Liver (tissue), 3 donors: ENCODE measurements at regions not wholly inside any gene's neighbourhood (a gene's known extent, or its start where the extent isn't known, plus 50 kb on each side); places are given as distances from the start of the nearest gene placed in this dataset.

Experiments used
- CTCF ChIP-seq: fragments of 150-350 bp; IDR thresholded peaks from 2 replicates; pipeline ENCODE4 v1.5.1; 2017; ENCODE audit warnings: improper control_type of control experiment, low read depth, low read length; ENCODE audit not compliant: missing input control
- JUND ChIP-seq, 2 donors: IDR thresholded peaks; 2 replicates each; pipeline ENCODE4 v1.6.1; 2016; ENCODE audit warnings: antibody characterized with exemption in 2 of 2
- MAX ChIP-seq: IDR thresholded peaks from 2 replicates; pipeline ENCODE4 v1.6.1; 2016; ENCODE audit warnings: antibody characterized with exemption
- RAD21 ChIP-seq, 2 donors: IDR thresholded peaks; 2 replicates each; pipeline ENCODE4 v1.6.1; 2016; ENCODE audit warnings: antibody characterized with exemption in 2 of 2, mild to moderate bottlenecking in 2 of 2
- SP1 ChIP-seq: IDR thresholded peaks from 2 replicates; pipeline ENCODE4 v1.6.1; 2018; ENCODE audit warnings: antibody characterized with exemption, mild to moderate bottlenecking
- donor health status: healthy.
- donor health status: healthy.

- no peak for TF ChIP-seq JUND (IDR thresholded peaks at IDR 0.05)
- no peak for TF ChIP-seq CTCF
- no peak for TF ChIP-seq RAD21 (IDR thresholded peaks at IDR 0.05)
- TF ChIP-seq MAX, result no peak
- no peak for TF ChIP-seq SP1
Observed at GRCh38 chr10:58887474-58887873, 289.0 kb upstream of the PHYHIPL start.
